C4-2B (cell line): ENCODE measurements at regions not wholly inside any gene's neighbourhood (a gene's known extent, or its start where the extent isn't known, plus 50 kb on each side); places are given as distances from the start of the nearest gene placed in this dataset.

ENCODE experiments used
- H3K27ac ChIP-seq: fragments of 450-650 bp; 2 replicates; pipeline ENCODE4 v1.5.1; 2017
- ZFX ChIP-seq: fragments of 450-650 bp; IDR thresholded peaks from 2 replicates; pipeline ENCODE4 v1.6.1; 2017
- TF ChIP-seq, protein P1 (sequence below): fragments of 450-650 bp; conservative IDR thresholded peaks from 2 replicates; pipeline ENCODE4 v1.5.1; 2017; ENCODE audit warnings: mild to moderate bottlenecking

DNA sequence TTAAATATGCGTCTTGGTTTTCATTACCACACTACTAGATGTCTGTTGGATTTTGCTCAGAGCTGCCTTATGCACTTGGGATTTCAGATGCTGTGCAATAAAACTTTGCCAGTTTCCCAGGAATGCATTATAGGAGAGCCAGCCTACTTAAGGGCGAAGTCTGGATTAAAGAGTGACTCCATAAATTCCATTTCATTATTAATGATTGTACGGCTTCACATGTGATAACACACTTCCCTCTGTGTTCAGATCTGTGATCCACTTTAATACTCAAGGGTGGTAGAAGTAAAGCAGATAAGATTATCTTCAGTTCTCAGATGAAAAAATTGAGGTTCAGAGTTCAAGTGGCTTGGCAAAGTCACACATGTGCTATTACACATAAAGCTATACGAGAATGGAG lies 110.2 kb downstream of the C11orf91 start:
- no peak overlapping the region for H3K27ac ChIP-seq
- TF ChIP-seq, protein P1, sequence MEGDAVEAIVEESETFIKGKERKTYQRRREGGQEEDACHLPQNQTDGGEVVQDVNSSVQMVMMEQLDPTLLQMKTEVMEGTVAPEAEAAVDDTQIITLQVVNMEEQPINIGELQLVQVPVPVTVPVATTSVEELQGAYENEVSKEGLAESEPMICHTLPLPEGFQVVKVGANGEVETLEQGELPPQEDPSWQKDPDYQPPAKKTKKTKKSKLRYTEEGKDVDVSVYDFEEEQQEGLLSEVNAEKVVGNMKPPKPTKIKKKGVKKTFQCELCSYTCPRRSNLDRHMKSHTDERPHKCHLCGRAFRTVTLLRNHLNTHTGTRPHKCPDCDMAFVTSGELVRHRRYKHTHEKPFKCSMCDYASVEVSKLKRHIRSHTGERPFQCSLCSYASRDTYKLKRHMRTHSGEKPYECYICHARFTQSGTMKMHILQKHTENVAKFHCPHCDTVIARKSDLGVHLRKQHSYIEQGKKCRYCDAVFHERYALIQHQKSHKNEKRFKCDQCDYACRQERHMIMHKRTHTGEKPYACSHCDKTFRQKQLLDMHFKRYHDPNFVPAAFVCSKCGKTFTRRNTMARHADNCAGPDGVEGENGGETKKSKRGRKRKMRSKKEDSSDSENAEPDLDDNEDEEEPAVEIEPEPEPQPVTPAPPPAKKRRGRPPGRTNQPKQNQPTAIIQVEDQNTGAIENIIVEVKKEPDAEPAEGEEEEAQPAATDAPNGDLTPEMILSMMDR, result no peak
- TF ChIP-seq ZFX, result no peak

DNA sequence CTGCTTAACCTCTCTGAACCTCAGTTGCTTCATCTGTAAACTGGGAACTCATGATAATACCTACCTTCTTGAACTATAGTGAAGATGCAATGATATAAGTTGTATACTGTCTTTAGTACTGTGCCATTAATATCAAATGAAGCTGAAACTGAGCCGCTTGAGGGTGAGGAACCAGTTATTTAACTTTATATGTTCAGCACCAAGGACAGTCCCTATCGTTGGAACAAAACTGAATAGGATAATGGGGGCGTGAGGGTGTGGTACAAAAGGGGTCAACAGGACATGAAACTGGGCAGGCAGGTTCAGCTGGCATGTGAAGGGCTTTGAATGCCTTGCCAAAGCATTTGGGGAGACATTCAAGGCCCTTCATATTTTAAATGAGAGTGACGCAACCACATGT lies 112.6 kb downstream of the C11orf91 start:
- TF ChIP-seq ZFX, result no peak
- TF ChIP-seq, protein P1, result no peak
- H3K27ac ChIP-seq, result no peak overlapping the region

DNA sequence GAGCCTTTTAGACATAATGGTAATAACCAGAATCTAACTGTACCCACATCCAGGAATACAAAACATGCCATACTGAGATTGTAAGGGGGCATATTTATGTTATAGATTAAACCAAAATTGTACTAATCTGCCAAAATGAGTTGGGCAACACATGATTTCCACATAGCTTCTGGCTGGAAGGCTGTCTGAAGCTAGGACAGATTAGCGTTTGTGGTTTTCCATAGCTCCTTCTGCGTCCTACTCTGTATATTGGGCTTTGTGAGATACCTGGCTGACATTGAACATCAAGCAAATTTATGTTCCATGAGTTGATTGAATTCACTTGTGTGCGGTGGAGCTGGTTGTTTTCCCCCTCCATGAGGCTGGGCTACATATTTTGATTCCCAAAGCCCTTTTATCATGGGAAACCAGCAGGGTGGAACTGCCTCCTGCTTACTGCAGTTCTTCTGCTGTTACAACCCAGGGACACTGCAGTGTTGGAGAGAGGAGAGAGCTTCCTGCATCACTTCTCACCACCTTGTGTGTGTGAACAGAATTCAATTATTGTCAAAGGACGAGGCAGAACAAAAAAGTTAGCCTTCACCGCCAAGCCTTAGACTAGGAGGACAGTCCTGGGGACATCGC lies 114.9 kb downstream of the C11orf91 start:
- no peak for TF ChIP-seq ZFX
- TF ChIP-seq, protein P1, result no peak
- H3K27ac ChIP-seq, result no peak overlapping the region

DNA sequence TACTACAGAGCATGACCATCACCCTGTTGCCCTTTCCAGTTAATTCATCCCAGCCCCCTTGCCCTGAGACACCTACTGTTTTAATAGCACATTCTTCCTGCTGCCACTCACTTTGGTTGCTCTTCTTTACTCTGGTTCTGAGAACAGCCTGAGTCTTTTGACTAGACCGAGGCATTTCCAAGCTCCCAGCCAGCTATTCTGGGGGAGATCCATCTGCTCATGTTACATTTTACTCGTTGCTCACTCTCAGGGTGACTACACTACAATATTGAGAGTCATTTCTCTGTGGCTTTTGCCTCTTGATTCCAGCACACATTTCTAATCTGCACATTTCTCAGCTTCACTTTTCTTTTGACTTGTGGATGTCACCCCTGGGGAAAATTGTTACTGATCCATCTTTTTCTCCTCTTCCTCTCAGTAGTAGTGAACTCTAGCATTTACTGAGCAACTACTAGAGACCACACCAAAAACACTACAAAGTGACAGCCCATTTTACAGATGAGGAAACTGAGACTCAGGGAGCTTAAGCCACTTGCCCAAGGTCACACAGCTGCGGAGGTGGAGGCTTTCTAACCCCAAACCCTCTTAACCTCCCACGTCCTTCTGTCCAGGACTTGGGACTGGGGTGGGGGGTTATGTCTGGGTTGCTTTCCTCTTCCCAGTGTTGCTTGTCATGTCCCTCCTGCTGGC lies 117.8 kb downstream of the C11orf91 start:
- TF ChIP-seq, protein P1, result no peak
- TF ChIP-seq ZFX, result no peak
- H3K27ac ChIP-seq, result no peak overlapping the region

DNA sequence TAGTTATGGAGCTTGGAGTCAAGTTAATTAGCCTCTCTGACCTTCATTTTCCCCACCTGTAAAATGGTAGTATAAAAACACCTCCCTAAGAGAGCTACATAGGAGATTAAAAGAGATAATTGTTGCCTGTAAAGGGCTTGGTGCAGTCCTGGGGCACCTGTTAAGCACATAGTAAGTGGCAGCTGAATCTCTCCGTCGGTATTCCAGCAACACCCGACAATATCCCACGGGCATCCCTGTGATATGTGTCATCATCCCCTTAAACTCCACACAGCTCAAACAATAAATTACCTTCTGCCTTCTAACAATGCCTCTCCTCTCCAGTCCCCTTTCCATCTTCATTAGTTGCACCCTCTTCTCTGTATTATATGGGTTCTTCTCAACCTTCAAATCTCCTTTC lies 121.5 kb downstream of the C11orf91 start:
- no peak overlapping the region for H3K27ac ChIP-seq
- TF ChIP-seq, protein P1, result no peak
- TF ChIP-seq ZFX, result no peak

DNA sequence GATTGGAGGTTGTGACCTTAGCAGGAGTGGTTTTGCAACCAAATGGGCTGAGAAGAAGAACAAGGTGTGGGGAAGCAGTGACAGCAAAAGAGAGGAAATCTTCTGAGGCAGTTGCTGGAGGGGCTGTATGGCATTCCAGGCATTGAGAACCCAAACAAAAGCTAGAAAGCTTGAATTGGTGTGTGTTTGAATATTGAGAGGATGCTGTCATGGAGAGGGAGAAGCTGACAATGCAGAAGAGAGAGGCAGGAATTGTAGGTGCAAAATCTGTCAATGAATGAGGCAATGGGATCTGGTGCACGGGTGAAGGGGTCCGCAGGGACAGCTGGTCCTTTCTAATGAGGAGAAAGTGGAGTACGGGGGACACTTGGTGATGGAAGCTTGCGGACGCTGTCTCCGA lies 123.4 kb downstream of the C11orf91 start:
- H3K27ac ChIP-seq, result no peak overlapping the region
- TF ChIP-seq, protein P1, result no peak
- TF ChIP-seq ZFX, result no peak

DNA sequence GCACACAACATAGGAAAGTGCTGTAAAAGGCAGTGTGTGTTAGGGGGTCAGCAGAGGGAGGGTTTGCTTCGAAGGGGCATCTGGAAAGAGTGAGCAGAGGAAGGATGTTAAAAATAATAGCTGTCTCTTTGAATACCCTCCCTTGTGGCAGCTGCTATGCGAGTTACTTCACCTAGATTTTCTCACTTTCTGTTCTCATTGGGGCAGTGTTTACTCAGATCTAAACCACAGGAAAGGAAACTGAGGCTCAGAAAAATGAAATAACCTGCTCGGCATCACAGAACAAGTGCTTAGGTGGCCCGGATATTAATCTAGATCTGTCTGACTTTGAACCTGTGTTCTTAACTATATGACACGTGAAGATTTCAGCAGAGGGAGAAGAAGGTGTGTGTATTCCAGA lies 125.3 kb downstream of the C11orf91 start:
- no peak overlapping the region for H3K27ac ChIP-seq
- TF ChIP-seq, protein P1, result no peak
- TF ChIP-seq ZFX, result no peak
